ENCODE measurements at regions not wholly inside any gene's neighbourhood (a gene's known extent, or its start where the extent isn't known, plus 50 kb on each side); places are given as distances from the start of the nearest gene placed in this dataset.
A peak's percentile ranks its signal among the peaks of the same experiment; 100 is the strongest.

GRCh38 chr2:234289834-234290590, 206.9 kb downstream of the ARL4C start:
- Mint-ChIP-seq H3K9me3 (peaks cover 12% of the 10 kb centered on the region), H3K4me3 (no peak overlapping the region), H3K36me3 (ENCODE audit: low read depth) (no peaks in the 10 kb centered on the region), H3K27me3 (ENCODE audit: low read depth, poor library complexity) (no peaks in the 10 kb centered on the region), H3K27ac (no peak overlapping the region), H3K4me1 (peaks cover 63% of the 10 kb centered on the region)
- DNase-seq = no peak
- no peak for TF ChIP-seq CTCF (IDR thresholded peaks at IDR 0.05)

- DNase-seq = peak; percentile 78
- no peak overlapping the region for H3K27ac Mint-ChIP-seq
- no peaks in the 10 kb centered on the region for H3K27me3 Mint-ChIP-seq (ENCODE audit: low read depth, poor library complexity)
- H3K36me3 Mint-ChIP-seq (ENCODE audit: low read depth) = no peaks in the 10 kb centered on the region
- H3K4me3 Mint-ChIP-seq = no peak overlapping the region
- H3K4me1 Mint-ChIP-seq = peaks cover 67% of the 10 kb centered on the region
- H3K9me3 Mint-ChIP-seq = peaks cover 15% of the 10 kb centered on the region
- peak; percentile 78 for TF ChIP-seq CTCF (IDR thresholded peaks at IDR 0.05)
Observed at GRCh38 chr2:234288974-234289455, 207.9 kb downstream of the ARL4C start.

GRCh38 chr2:234287650-234288049, 209.2 kb downstream of the ARL4C start:
- Mint-ChIP-seq H3K36me3 (ENCODE audit: low read depth) (peaks cover 3% of the 10 kb centered on the region), H3K4me1 (peaks cover 61% of the 10 kb centered on the region), H3K27ac (no peak overlapping the region), H3K27me3 (ENCODE audit: low read depth, poor library complexity) (no peaks in the 10 kb centered on the region), H3K4me3 (no peak overlapping the region), H3K9me3 (peaks cover 20% of the 10 kb centered on the region)
- TF ChIP-seq CTCF (IDR thresholded peaks at IDR 0.05) = no peak
- DNase-seq = no peak

- no peak for TF ChIP-seq CTCF (IDR thresholded peaks at IDR 0.05)
- H3K36me3 Mint-ChIP-seq (ENCODE audit: low read depth) = peaks cover 6% of the 10 kb centered on the region
- DNase-seq = no peak
- no peak overlapping the region for H3K27ac Mint-ChIP-seq
- peaks cover 6% of the 10 kb centered on the region for H3K27me3 Mint-ChIP-seq (ENCODE audit: low read depth, poor library complexity)
- H3K4me3 Mint-ChIP-seq = no peak overlapping the region
- peaks cover 54% of the 10 kb centered on the region for H3K4me1 Mint-ChIP-seq
- H3K9me3 Mint-ChIP-seq = peaks cover 17% of the 10 kb centered on the region
Observed at GRCh38 chr2:234286956-234287355, 209.9 kb downstream of the ARL4C start.

GRCh38 chr2:234286118-234286598, 210.7 kb downstream of the ARL4C start:
- H3K27ac Mint-ChIP-seq = no peak overlapping the region
- peaks cover 48% of the 10 kb centered on the region for H3K4me1 Mint-ChIP-seq
- no peak overlapping the region for H3K4me3 Mint-ChIP-seq
- TF ChIP-seq CTCF (IDR thresholded peaks at IDR 0.05) = no peak
- H3K36me3 Mint-ChIP-seq (ENCODE audit: low read depth) = peaks cover 6% of the 10 kb centered on the region
- H3K9me3 Mint-ChIP-seq = peaks cover 18% of the 10 kb centered on the region
- peaks cover 10% of the 10 kb centered on the region for H3K27me3 Mint-ChIP-seq (ENCODE audit: low read depth, poor library complexity)
- no peak for DNase-seq

- H3K9me3 Mint-ChIP-seq = peaks cover 23% of the 10 kb centered on the region
- no peak overlapping the region for H3K4me3 Mint-ChIP-seq
- no peak for DNase-seq
- H3K36me3 Mint-ChIP-seq (ENCODE audit: low read depth) = peaks cover 6% of the 10 kb centered on the region
- H3K27me3 Mint-ChIP-seq (ENCODE audit: low read depth, poor library complexity) = peaks cover 10% of the 10 kb centered on the region
- no peak overlapping the region for H3K27ac Mint-ChIP-seq
- H3K4me1 Mint-ChIP-seq = peaks cover 43% of the 10 kb centered on the region
- TF ChIP-seq CTCF (IDR thresholded peaks at IDR 0.05) = no peak
Observed at GRCh38 chr2:234285541-234285940, 211.3 kb downstream of the ARL4C start.

Measured in nephron progenitor cell (in vitro differentiated cells).